H1 (cell line): ENCODE measurements at regions not wholly inside any gene's neighbourhood (a gene's known extent, or its start where the extent isn't known, plus 50 kb on each side); places are given as distances from the start of the nearest gene placed in this dataset.

Source experiments
- CBX5 ChIP-seq: fragments of 300-800, 300-1000 bp; sonication (generic); IDR thresholded peaks from 2 replicates; pipeline ENCODE4 v1.7.1; 2016; ENCODE audit warnings: antibody characterized with exemption, low read length, low read depth
- GABPA ChIP-seq: IDR thresholded peaks from 2 replicates; pipeline ENCODE4 v1.6.1; 2011; ENCODE audit warnings: mild to moderate bottlenecking, low read length, moderate library complexity, borderline replicate concordance; ENCODE audit not compliant: insufficient read depth
- HDAC2 ChIP-seq, 2 experiments: fragments of 300-600 bp in 1 of 2; sonication (generic) in 1 of 2; IDR thresholded peaks; 2 replicates each; pipeline ENCODE4 v1.6.1; 2011 to 2012; ENCODE audit warnings: low read depth in 2 of 2, low read length in 2 of 2, mild to moderate bottlenecking in 2 of 2, moderate library complexity in 2 of 2, borderline replicate concordance in 1 of 2, inconsistent platforms in 1 of 2
- HDAC6 ChIP-seq: IDR thresholded peaks from one replicate; pipeline ENCODE4 v1.7.1; 2012; ENCODE audit warnings: low read depth, mild to moderate bottlenecking, inconsistent platforms, low read length, moderate library complexity
- TF ChIP-seq, protein P1 (sequence below), 3 experiments: IDR thresholded peaks; 1 replicate in 2 of 3; 2 replicates in 1 of 3; pipeline versions ENCODE4 v1.5.1 to v1.6.1; 2011; ENCODE audit warnings: low read length in 3 of 3, mild to moderate bottlenecking in 3 of 3, inconsistent platforms in 2 of 3, low read depth in 1 of 3, moderate library complexity in 1 of 3; ENCODE audit not compliant: insufficient read depth in 1 of 3; ENCODE audit errors: control extremely low read depth in 1 of 3

DNA sequence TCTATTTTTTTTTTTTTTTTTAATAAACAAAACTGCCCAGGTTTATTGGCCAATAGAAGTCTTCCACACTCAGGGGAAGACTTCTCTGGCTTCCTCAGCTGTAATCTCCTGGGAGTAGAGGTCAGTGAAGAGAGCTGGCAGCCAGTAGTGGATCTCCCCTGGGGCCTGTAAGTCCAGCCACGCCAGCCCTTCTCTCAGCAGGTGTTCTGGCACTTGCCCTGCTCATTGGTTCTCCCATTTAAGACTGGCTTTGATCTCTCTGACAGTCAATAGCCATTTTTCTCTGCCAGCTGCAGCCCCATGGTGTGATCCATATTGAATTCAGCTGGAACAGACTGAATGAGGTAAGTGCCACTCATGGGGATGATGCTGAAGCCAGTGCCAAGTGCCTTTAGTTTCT, 170.6 kb upstream of the SPHKAP start:
- no peak for TF ChIP-seq HDAC6
- TF ChIP-seq, protein P1, sequence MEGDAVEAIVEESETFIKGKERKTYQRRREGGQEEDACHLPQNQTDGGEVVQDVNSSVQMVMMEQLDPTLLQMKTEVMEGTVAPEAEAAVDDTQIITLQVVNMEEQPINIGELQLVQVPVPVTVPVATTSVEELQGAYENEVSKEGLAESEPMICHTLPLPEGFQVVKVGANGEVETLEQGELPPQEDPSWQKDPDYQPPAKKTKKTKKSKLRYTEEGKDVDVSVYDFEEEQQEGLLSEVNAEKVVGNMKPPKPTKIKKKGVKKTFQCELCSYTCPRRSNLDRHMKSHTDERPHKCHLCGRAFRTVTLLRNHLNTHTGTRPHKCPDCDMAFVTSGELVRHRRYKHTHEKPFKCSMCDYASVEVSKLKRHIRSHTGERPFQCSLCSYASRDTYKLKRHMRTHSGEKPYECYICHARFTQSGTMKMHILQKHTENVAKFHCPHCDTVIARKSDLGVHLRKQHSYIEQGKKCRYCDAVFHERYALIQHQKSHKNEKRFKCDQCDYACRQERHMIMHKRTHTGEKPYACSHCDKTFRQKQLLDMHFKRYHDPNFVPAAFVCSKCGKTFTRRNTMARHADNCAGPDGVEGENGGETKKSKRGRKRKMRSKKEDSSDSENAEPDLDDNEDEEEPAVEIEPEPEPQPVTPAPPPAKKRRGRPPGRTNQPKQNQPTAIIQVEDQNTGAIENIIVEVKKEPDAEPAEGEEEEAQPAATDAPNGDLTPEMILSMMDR (IDR thresholded peaks at IDR 0.05; ENCODE audit: control extremely low read depth in 1 of 3, insufficient read depth in 1 of 3, low read depth in 1 of 3, low read length in 3 of 3): no peak
- TF ChIP-seq GABPA: no peak
- TF ChIP-seq CBX5: no peak
- TF ChIP-seq HDAC2 (IDR thresholded peaks at IDR 0.05; ENCODE audit: borderline replicate concordance in 1 of 2, low read depth in 2 of 2, low read length in 2 of 2): no peak
